DND-41 (cell line): ENCODE measurements at regions not wholly inside any gene's neighbourhood (a gene's known extent, or its start where the extent isn't known, plus 50 kb on each side); places are given as distances from the start of the nearest gene placed in this dataset.

Source experiments
- ATAC-seq: fragments of 200-7000 bp; cut with Tn5 transposase; 3 replicates; pipeline ENCODE4 v1.9.1; 2021; ENCODE audit warnings: low read depth; ENCODE audit not compliant: insufficient read depth
- DNase-seq: peaks from one replicate; pipeline ENCODE4 v3.0.0-alpha.2; 2020
- H2AFZ ChIP-seq: 2 replicates; pipeline ENCODE4 v1.6.0; 2012; ENCODE audit warnings: low read depth, low read length
- H3K27ac ChIP-seq: 2 replicates; pipeline ENCODE4 v1.5.1; 2012; ENCODE audit warnings: low read length, inconsistent platforms
- H3K27me3 ChIP-seq: fragments of 200-600 bp; sonication (generic); 2 replicates; pipeline ENCODE4 v1.6.0; 2012; ENCODE audit warnings: low read length, mild to moderate bottlenecking, inconsistent platforms; ENCODE audit not compliant: insufficient read depth, poor library complexity
- H3K36me3 ChIP-seq: 2 replicates; pipeline ENCODE4 v1.5.1; 2012; ENCODE audit warnings: low read length, inconsistent platforms; ENCODE audit not compliant: insufficient read depth
- H3K4me1 ChIP-seq: 2 replicates; pipeline ENCODE4 v1.5.1; 2012; ENCODE audit warnings: mild to moderate bottlenecking, low read length; ENCODE audit not compliant: insufficient read depth
- H3K4me2 ChIP-seq: 2 replicates; pipeline ENCODE4 v1.6.0; 2012; ENCODE audit warnings: mild to moderate bottlenecking, moderate library complexity, low read length, inconsistent platforms; ENCODE audit not compliant: insufficient read depth
- H3K4me3 ChIP-seq, 2 experiments: fragments of 200-600 bp in 1 of 2; shearing (Covaris generic) in 1 of 2; 2 replicates each; pipeline ENCODE4 v1.5.1; 2012 to 2016; ENCODE audit warnings: inconsistent platforms in 2 of 2, low read length in 2 of 2, mild to moderate bottlenecking in 2 of 2, low read depth in 1 of 2, moderate library complexity in 1 of 2
- H3K79me2 ChIP-seq: 2 replicates; pipeline ENCODE4 v1.6.0; 2012; ENCODE audit warnings: low read length, inconsistent platforms; ENCODE audit not compliant: insufficient read depth
- H3K9ac ChIP-seq: 2 replicates; pipeline ENCODE4 v1.6.0; 2012; ENCODE audit warnings: low read depth, mild to moderate bottlenecking, inconsistent platforms, low read length, moderate library complexity
- H3K9me3 ChIP-seq: 2 replicates; pipeline ENCODE4 v1.5.1; 2012; ENCODE audit warnings: low read length, moderate library complexity, mild to moderate bottlenecking, inconsistent platforms; ENCODE audit not compliant: insufficient read depth, severe bottlenecking
- H4K20me1 ChIP-seq: 2 replicates; pipeline ENCODE4 v1.6.0; 2012; ENCODE audit warnings: low read length; ENCODE audit not compliant: insufficient read depth
- CTCF ChIP-seq: IDR thresholded peaks from 2 replicates; pipeline ENCODE4 v1.5.1; 2012; ENCODE audit warnings: borderline replicate concordance, low read length, moderate library complexity, mild to moderate bottlenecking; ENCODE audit not compliant: poor library complexity, severe bottlenecking; ENCODE audit errors: extremely low read depth
- EZH2 ChIP-seq: IDR thresholded peaks from 3 replicates; pipeline ENCODE4 v1.6.1; 2012; ENCODE audit warnings: borderline replicate concordance, low read depth, mild to moderate bottlenecking, moderate library complexity, low read length, inconsistent platforms; ENCODE audit not compliant: severe bottlenecking

DNA sequence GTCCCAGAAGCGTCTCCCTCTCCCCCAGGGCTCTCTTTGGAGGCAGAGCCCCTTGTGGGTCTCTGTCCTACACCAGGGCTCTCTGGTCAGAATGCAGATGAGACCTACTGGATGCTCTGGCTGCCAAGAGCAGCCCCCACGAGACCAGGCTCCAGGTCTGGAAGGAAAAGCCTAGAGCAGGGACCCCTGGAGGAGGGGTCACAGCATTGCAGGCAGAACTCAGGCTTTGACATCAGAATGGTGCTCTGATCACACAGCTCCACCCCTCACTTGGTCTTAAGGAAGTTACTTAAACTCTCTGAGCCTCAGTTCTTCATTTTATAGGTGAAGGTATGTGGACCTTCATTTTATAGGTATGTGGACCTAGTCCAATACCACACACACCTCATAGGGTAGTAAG is 83.1 kb downstream of the ARL6IP4 start:
- Histone ChIP-seq H2AFZ (no peak overlapping the region), H3K4me1 (no peaks in the 10 kb centered on the region), H3K4me3 (no peak overlapping the region), H3K27me3 (no peaks in the 10 kb centered on the region), H3K79me2 (no peaks in the 10 kb centered on the region), H3K9me3 (no peaks in the 10 kb centered on the region), H3K27ac (no peak overlapping the region), H3K4me2 (no peak overlapping the region), H3K9ac (no peak overlapping the region), H3K36me3 (no peaks in the 10 kb centered on the region), H4K20me1 (no peaks in the 10 kb centered on the region; the same call in 1 of the 2 replicates)
- peak; percentile 65; the same call in 2 of the 3 replicates for ATAC-seq
- TF ChIP-seq EZH2 (no peak), CTCF (peak; percentile 49)
- peak; percentile 36 for DNase-seq

GRCh38 chr12:123062681-123063486 is 82.4 kb downstream of the ARL6IP4 start:
- Histone ChIP-seq H3K27me3 (no peaks in the 10 kb centered on the region), H3K4me3 (no peak overlapping the region), H3K4me2 (no peak overlapping the region), H3K27ac (no peak overlapping the region), H4K20me1 (no peaks in the 10 kb centered on the region; the same call in 1 of the 2 replicates), H3K9me3 (no peaks in the 10 kb centered on the region), H3K9ac (no peak overlapping the region), H3K79me2 (no peaks in the 10 kb centered on the region), H2AFZ (no peak overlapping the region), H3K4me1 (no peaks in the 10 kb centered on the region), H3K36me3 (no peaks in the 10 kb centered on the region)
- no peak for ATAC-seq
- TF ChIP-seq CTCF (no peak), EZH2 (no peak)
- no peak for DNase-seq

DNA sequence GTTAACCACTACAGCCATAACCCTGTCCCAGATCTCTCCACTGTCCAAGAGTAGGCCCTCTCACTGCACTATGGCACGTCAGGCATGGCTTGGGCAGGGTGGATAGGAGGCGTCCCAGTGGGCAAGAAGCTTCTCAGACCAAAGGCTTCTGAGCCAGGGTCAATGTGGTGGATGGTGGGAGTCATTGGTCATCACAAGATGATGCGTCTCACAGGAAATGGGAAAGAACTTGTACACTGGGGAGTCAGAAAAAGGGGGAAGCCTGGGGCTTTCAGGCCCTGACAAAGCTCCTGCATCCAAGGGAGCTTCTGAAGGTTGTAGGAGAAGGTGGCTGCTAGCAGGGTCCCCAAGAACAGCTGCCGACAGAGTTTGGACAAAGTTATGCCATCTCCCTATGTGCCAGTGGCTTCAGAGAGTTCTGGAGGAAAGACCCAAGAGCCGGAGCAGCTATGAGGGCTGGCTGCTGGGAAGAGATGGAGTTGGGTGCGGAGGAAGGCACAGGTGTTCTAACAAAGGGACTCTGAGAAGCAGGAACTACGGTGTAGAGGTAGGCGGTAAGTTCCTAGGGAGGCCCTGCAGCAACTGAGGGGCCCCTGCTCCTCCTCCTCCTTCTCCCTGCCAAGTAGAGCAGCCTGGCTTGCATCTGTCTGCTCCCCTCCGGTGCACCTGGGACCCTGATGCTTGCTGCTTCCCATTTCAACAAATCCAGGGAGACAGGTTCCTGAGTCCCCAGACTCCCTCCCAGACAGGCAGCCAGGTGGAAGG is 81.1 kb downstream of the ARL6IP4 start:
- Histone ChIP-seq H3K36me3 (no peaks in the 10 kb centered on the region), H2AFZ (no peak overlapping the region), H3K4me2 (no peak overlapping the region), H3K4me1 (no peaks in the 10 kb centered on the region), H3K79me2 (no peaks in the 10 kb centered on the region), H3K27me3 (no peaks in the 10 kb centered on the region), H3K9me3 (no peaks in the 10 kb centered on the region), H3K9ac (no peak overlapping the region), H3K4me3 (no peak overlapping the region), H4K20me1 (no peaks in the 10 kb centered on the region; the same call in 1 of the 2 replicates), H3K27ac (no peak overlapping the region)
- ATAC-seq (no peak), DNase-seq (no peak)
- TF ChIP-seq CTCF: no peak
- no peak for TF ChIP-seq EZH2
